AG04449 (cell line): ENCODE measurements at regions not wholly inside any gene's neighbourhood (a gene's known extent, or its start where the extent isn't known, plus 50 kb on each side); places are given as distances from the start of the nearest gene placed in this dataset.

Source experiments
- CTCF ChIA-PET: fragments of 350-600 bp; formaldehyde crosslinking; extraction: SDS; loops from one replicate; lab custom pipeline; 2021; ENCODE audit warnings: antibody characterized with exemption; lab: Yijun Ruan, JAX
- POLR2A ChIA-PET: fragments of 400-600, 350-600 bp; formaldehyde crosslinking; extraction: SDS; loops from one replicate; lab custom pipeline; 2020; ENCODE audit warnings: antibody characterized with exemption, inconsistent platforms; lab: Yijun Ruan, JAX
- DNase-seq: peaks from one replicate; pipeline ENCODE4 v3.0.0-alpha.2; 2010; ENCODE audit warnings: low read depth, low spot score
- H3K4me3 ChIP-seq: 2 replicates; pipeline ENCODE4 v1.5.1; 2011; ENCODE audit warnings: low read depth, mild to moderate bottlenecking, control low read depth, low read length
- TF ChIP-seq, protein P1 (sequence below): IDR thresholded peaks from one replicate; pipeline ENCODE4 v1.5.1; 2011; ENCODE audit warnings: mild to moderate bottlenecking, moderate library complexity, low read length, control low read depth, inconsistent platforms; ENCODE audit not compliant: insufficient read depth; ENCODE audit errors: missing control alignments

DNA sequence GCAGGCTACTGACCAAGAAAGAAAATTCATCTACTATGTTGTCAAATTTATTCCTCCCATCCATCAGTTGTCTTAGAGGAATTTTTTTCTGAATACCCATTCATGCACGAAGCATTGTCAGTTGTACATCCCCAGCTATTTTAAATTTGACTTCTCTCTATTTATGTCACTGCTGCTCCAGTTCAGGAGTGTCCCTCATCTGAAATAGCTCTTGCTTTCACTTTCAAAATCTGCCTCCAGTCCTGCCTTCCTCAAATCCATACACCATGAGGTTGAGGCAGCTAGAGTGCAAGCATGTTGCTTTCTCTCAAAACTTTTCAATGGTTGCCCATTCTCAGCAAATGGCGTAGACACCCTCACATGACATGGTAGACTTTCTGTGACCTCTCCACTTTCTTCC, 335.4 kb upstream of the CDH2 start:
- TF ChIP-seq, protein P1, sequence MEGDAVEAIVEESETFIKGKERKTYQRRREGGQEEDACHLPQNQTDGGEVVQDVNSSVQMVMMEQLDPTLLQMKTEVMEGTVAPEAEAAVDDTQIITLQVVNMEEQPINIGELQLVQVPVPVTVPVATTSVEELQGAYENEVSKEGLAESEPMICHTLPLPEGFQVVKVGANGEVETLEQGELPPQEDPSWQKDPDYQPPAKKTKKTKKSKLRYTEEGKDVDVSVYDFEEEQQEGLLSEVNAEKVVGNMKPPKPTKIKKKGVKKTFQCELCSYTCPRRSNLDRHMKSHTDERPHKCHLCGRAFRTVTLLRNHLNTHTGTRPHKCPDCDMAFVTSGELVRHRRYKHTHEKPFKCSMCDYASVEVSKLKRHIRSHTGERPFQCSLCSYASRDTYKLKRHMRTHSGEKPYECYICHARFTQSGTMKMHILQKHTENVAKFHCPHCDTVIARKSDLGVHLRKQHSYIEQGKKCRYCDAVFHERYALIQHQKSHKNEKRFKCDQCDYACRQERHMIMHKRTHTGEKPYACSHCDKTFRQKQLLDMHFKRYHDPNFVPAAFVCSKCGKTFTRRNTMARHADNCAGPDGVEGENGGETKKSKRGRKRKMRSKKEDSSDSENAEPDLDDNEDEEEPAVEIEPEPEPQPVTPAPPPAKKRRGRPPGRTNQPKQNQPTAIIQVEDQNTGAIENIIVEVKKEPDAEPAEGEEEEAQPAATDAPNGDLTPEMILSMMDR: no peak
- DNase-seq: no peak
- H3K4me3 ChIP-seq: no peak overlapping the region
- CTCF ChIA-PET: no interaction called here
- POLR2A ChIA-PET: no interaction called here

DNA sequence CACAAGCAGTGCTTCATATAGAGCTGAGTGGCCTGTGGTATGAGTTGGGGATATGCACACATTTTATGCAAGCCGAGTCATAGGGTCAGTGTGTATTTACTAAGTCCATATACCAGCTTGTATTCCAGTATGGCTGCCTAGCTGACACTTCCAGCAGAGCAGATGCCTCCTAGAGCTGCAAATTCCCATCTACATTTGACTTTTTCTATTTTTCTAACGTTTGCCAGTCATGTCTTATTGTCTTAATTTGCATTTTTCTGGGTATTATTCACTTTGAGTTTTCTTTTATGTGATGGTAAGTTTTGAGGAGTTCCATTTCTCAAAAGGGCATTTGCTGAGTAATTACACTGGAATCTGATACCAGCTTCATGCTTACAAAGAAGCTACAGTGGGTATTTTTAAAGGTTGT, 334.5 kb upstream of the CDH2 start:
- POLR2A ChIA-PET: no interaction called here
- TF ChIP-seq, protein P1: no peak
- H3K4me3 ChIP-seq: no peak overlapping the region
- CTCF ChIA-PET: no interaction called here
- no peak for DNase-seq

DNA sequence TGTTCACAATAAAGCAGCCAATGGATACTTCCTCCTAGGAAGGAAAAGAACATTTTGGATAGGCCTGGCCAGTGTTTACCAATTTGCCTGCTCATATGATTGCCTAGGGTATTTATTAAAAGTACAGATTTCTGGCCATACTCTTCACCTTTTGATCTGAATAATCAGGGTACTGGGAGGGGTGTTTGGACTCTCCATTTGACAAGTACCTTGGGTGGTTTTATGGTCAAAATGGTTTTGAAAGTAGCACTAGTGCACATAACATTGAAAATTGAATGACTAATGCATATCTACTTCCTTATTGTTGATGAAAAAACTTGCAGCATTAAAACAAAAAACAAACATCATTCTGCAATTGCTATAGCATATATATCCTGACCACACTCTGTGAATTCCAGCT, 333.3 kb upstream of the CDH2 start:
- CTCF ChIA-PET: no interaction called here
- TF ChIP-seq, protein P1: no peak
- POLR2A ChIA-PET: no interaction called here

DNA sequence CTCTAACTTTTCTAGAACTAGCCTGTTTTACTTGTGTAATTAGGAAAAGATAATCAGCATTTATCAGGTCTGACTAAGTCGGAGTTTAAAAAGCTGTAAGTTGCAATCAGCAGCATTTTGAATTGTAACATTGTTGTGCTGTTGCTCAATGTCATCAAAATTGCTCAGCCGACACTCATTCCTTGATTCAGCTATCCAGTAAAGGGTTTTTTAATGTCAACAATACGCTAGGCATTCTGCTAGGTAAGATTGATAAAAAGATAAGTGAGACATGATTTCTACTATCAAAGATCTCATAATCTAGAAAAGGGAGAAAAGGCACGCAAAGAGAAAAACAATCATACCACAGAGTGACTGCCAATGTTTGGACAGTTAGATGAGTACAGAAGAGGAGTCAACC, 327.1 kb upstream of the CDH2 start:
- POLR2A ChIA-PET: no interaction called here
- TF ChIP-seq, protein P1: no peak
- H3K4me3 ChIP-seq: no peak overlapping the region
- no peak for DNase-seq
- CTCF ChIA-PET: no interaction called here

More for the DNA sequence above, 333.3 kb upstream of the CDH2 start:
- H3K4me3 ChIP-seq: no peak overlapping the region
- no peak for DNase-seq

DNA sequence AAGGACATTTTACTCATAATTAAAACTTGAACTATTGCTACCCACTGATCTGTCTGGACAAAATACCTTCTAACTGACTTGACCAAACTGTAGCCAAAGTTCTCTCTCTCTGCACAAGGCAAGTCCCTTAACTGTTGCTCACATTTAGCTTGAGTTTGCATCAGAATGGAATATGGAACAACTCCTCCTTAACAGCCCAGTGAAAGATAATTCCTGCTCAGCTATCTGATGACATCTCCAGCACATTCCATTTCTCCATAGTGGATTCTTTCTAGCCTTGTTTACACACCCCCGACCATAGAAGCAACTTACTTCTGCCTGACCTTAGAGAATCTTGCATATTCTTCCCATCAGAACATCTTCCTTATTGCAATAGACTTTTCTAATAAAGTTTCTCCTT, 317.2 kb upstream of the CDH2 start:
- TF ChIP-seq, protein P1: no peak
- ChIA-PET CTCF (no interaction called here), POLR2A (no interaction called here)
- no peak overlapping the region for H3K4me3 ChIP-seq
- peak; percentile 28 for DNase-seq

DNA sequence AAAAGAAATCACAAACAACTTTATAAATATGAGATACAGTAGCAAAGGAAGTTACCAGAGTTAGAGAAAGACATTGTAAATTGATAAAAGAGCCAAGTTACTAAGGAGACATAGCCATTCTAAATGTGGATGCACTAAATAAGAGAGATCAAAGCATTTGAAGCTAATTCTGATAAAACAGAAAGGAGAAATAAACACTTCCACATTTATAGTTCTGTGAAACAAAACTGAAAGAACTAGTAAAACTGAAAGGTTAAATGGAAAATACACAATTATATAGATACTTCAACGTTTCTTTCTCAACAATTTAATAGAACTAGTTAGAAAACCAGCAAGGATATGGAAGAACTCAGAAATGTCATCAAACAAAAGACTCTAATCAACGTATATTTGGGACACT, 309.0 kb upstream of the CDH2 start:
- TF ChIP-seq, protein P1: no peak
- DNase-seq: no peak
- CTCF ChIA-PET: no interaction called here
- no peak overlapping the region for H3K4me3 ChIP-seq
- POLR2A ChIA-PET: no interaction called here
